H4 (cell line): ENCODE measurements at regions not wholly inside any gene's neighbourhood (a gene's known extent, or its start where the extent isn't known, plus 50 kb on each side); places are given as distances from the start of the nearest gene placed in this dataset.
"Not testable (repeated sequence)": the region's sequence is repeated elsewhere in the genome, so short reads cannot be mapped to it uniquely, and the experiment has no call there.

ENCODE experiments used
- DNase-seq: peaks from one replicate; pipeline ENCODE4 v3.0.0-alpha.2; 2015; ENCODE audit warnings: low spot score

DNA sequence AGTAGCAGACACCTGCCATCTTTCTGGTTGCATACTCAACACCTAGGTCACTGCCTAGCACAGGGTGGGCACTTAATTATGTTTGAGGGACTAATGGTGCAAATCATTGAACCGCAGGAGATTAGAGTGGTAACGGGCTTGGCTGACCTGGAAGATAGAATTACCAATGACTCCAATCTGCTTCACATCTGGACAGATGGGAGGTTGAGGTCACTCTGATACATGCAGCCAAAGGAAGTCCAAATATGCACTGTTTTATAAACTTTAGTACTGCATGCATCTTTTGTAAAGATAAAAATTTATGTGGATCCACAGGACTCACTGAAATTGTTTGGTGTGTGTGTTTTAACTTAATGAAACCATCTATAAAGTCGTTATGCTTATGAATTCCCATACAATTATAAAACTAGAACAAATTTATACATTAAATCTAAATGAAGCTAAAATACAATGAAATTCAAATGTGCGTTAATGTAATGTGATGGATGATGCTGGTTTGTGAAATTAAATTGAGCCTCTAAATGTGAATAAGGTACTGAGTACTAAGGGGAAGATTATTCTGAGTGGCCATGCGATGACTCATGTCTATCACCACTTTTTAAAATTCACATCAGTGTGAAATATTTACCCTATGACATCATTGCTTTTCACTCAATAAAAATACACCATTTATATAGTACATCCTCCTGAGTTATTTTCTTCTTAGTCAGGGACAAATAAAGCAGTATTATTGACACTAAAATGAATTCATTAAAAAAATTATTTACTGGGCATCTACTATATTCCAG, 224.7 kb upstream of the FAM78B start:
- no peak for DNase-seq

DNA sequence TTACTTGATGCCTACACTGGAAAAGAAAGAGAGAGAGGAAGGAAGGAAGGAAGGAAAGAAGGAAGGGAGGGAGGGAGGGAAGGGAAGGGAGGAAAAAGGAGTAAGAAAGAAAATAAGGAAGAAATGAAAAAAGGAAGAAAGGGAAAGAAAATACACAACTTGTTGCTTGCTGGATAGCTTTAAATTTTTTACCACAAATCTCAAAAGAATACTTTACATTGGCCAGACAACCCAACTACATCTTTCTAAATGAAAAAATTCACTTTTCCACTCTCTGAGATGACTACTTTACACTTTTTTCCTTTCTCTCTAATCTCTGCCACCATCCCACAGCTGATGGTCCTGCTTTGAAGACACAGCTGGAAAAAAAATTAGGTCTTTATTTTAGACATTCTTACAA, 228.9 kb upstream of the FAM78B start:
- DNase-seq, result no peak

DNA sequence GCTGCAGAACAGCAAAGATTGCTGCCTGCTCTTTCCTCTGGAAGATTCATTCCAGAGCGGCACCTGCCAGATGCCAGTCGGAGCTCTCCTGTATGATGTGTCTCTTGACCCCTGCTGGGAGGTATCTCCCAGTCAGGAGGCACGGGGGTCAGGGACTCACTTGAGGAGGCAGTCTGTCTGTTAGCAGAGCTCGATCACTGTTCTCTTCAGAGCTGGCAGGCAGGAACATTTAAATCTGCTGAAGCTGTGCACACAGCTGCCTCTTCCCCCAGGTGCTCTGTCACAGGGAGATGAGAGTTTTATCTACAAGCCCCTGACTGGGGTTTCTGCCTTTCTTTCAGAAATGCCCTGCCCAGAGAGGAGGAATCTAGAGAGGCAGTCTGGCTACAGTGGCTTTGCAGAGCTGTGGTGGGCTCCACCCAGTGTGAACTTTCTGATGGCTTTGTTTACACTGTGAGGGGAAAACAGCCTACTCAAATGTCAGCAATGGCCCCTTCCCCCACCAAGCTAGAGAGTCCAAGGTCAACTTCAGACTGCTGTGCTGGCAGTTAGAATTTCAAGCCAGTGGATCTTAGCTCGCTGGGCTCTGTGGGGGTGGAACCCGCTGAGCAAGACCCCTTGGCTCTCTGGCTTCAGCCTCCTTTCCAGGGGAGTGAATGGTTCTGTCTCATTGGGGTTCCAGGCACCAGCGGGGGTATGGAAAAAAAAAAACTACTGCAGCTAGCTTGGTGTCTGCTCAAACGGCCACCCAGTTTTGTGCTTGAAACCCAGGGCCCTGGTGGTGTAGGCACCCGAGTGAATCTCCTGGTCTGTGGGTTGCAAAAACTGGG, 242.7 kb upstream of the FAM78B start:
- DNase-seq, result not testable (repeated sequence)

DNA sequence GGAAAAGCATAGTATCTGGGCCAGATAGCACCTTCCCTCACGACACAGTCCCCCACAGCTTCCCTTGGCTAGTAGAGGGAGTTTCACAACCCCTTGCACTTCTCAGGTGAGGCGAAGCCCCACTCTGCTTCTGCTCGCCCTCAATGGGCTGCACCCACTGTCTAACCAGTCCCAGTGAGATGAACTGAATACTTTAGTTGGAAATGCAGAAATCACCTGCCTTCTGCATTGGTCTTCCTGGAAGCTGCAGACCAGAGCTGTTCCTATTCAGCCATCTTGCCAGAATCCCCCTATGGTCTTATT, 243.2 kb upstream of the FAM78B start:
- no peak for DNase-seq

DNA sequence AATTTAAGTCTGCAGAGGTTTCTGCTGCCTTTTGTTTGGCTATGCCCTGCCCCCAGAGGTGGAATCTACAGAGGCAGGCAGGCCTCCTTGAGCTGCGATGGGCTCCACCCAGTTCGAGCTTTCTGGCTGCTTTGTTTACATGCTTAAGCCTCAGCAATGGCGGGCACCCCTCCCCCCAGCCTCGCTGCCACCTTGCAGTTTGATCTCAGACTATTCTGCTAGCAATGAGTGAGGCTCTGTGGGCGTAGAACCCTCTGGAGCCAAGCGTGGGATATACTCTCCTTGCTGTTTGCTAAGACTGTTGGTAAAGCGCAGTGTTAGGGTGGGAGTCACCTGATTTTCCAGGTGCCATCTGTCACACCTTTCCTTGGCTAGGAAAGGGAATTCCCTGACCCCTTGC, 250.0 kb upstream of the FAM78B start:
- not testable (repeated sequence) for DNase-seq

DNA sequence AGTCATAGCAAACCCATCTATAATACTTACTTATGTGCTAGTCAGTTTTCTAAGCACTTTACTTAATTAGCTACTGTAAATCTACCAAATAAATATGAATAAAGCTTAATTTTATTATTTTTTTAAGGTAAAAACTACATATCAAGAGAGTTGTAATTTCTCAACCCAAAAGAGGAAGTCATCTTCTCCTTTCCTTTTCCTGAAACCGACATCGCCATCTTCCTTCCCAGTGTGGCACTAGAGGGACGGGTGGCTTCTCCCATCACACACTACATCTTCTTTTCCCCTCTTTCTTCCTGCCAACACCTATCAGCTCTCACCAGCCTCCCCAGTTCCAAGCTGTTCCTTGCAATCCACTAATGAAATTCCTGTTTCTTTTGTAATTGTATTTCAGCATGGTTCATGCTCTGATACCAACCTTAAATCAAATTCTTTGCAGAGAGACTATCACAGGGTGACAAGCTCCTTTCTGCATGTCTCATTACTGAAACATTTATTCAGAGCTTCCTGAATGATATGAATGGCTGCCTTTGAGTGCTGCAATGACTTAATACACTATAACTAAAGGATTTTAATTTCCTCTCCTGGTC, 251.6 kb upstream of the FAM78B start:
- no peak for DNase-seq

DNA sequence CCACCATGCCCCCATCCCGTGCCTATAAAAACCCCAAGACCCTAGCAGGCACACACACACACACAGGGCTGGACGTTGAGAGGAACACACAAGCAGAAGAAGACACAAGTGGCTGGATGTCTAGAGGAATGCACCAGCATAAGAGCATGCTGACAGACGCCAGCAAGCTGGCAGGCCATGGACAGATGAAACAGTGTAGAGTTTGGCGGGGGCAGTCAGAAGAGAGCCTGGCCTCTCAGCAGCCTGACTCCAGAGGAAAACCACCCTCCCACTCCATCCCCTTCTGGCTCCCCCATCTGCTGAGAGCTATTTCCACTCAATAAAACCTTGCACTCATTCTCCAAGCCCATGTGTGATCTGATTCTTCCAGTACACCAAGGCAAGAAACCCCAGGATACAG, 255.8 kb upstream of the FAM78B start:
- DNase-seq, result not testable (repeated sequence)

DNA sequence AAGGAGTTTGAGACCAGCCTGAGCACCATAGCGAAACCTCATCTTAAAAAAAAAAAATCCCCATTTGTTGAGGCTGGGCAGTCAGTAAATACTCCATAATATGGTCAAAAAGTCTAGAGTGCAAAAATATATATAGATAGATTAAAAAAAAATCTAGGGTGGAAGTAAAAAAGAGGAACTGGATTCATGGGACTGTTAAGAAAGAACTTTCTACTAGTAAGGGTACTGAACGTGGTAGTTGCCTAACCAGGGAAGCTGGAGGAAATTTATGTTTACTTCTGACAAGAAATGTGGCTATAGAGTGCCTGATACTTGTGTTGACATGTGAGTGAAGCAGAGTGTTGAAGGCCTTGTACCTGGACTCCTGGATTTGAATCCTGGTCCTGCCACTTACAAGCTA, 265.9 kb upstream of the FAM78B start:
- no peak for DNase-seq

DNA sequence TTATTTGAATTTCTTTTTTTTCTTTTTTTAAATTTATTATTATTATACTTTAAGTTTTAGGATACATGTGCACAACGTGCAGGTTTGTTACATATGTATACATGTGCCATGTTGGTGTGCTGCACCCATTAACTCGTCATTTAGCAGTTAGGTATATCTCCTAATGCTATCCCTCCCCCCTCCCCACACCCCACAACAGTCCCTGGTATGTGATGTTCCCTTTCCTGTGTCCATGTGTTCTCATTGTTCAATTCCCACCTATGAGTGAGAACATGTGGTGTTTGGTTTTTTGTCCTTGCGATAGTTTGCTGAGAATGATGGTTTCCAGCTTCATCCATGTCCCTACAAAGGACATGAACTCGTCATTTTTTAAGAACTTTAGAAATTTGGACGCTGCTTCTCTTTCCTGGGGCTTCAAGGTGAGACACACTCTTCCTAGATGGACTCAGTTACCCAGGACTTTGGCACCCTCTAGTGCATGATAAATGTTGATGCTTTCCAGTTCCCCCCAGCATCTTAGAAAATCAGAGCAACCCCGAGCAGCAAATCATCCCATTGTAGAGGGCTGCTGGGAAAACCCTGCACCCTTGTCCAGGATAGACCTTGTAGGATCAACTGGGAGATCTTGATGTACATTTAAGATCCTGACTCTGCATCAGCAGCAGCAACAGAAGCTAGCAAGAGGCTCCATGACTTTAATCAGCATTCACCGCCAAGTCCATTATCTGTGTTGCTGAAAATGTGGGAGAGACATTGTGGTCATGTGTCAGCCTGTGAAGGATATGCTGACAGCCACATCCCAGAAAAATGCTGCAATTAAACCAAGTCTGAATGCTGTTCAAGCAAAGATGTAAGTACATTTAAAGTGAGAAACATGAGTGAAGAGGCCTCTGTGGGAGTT, 266.9 kb upstream of the FAM78B start:
- DNase-seq, result peak; percentile 40

DNA sequence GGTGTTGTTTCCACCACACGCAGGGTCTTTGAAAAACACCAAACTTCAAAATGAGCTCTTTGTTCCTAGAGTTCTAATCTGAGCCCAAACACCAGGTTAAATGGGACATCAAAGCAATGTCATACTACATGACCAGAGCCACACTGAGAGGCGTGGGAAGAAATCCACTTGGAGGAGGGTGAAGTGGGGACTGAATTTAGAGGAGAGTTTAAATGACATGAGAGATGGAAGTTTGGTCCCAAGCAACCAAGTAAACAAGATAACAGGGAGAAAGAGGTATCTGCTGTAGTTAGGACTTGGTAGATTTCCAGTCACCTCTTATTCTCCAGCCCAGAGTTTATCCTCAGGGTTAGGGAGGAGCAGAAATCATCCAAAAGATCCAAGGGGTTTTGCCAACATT, 290.9 kb upstream of the FAM78B start:
- DNase-seq, result no peak

DNA sequence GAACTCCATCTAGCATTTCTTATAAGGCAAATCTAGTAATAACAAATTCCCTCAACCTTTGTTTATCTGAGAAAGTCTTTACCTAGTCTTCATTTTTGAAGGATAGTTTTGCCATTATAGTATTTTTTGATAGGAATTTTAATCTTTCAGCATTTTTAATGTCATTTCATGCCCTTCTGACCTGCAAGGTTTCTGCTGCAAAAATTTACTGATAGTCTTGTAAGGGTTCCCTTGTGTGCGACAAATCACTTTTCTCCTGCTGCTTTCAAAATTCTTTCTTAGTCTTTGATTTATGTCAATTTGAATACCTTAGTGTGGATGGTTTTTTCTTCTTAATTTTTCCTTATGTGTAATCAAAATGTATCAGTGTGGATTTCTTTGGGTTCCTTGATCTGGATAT, 297.5 kb upstream of the FAM78B start:
- no peak for DNase-seq

DNA sequence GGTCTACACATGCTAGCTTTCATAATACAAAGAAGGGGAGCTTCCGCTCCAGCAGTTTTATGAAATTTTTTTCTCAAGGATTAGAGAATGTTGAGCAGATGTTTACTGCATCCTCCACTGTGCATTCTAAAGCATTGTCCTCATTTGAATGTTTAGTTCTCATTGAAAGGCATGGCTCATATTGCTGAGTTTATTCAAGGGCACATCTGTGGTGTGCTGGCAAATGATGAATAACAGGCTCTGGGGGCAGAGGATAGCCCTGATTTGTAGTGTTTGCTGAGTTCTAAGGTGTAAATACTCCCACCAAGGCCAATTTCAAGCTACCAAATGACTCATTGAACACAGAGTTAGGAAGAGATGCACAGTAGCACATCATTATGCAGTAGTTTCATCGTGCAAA, 303.2 kb upstream of the FAM78B start:
- DNase-seq, result no peak

DNA sequence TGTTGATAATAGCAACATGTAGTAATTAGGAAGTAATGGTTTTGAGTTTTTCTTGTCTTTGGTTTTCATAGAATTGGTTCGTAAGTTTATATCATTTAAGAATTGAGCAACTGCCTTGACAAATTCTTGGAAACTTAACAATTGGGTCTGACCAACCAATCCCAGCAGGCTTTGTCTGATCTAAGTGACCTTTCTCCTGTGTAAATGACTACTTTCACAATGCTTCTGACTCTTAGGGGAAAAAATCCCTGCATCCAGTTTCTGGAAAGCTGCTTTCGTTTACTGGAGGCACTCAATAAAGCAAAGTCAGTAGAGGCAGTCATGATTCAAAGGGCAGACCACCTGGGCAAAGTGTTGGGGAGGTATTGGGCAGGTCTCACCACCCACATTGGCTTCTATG, 303.6 kb upstream of the FAM78B start:
- DNase-seq, result no peak

DNA sequence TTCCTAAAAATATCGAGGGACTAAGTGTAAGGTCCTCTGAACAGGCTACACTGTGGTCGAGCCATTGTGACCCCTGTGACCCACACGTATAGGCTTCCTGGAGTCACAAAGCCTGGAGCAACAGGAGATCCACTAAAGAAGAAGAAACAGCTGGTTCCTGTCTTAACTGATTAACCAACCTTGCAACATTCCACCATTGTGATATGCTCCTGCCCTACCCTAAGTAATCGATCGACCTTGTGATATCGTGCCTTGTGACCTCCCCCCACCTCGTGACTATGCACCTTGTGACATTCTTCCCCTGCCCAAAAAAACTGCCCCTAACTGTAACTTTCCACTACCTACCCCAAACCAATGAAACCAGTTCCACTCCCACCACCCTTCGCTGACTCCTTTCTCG, 304.6 kb upstream of the FAM78B start:
- DNase-seq, result no peak

DNA sequence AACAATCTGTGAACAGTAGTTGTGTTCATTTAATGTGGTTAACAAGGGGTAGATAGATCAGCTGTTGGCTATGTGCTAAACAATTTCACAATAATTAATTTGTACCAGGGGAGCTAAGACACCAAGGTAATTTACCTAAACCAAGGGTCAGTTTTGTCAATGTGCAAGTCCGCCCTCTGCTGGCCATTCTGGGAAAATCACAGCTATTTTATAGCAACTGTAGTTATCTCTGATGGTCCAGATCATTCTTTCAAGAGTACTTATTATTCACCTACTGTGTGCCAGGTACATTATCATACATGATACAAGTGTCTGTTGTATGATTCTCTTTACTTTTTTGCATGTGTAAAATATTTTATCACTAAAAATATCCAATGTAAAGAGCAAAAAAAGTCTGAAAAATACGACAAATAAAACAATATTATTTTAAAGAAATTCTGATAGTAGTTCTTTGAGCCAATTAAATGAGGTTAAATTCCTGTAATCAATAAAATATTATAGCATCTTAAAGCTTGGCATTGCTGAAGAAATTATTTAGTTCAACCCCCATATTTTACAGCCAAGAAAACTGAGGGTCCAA, 312.3 kb upstream of the FAM78B start:
- DNase-seq, result peak; percentile 15

DNA sequence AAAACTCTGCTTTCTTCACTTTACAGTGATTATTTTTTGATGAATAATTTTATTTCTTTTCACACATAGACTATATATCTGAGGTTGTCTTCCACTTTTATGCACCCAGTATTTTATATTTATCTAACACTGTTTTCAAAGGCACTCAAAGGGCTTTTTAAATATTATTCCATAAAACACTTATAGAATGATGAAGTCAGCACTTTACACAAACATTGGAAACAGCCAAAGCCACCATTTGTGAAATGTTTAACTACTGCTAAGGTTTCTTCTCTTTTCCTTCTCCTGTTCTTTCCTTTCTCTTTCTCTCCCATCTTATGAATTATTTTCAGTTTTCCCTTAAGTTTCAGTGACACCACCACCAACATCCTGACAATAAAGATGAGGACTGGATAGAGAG, 317.7 kb upstream of the FAM78B start:
- DNase-seq, result no peak

DNA sequence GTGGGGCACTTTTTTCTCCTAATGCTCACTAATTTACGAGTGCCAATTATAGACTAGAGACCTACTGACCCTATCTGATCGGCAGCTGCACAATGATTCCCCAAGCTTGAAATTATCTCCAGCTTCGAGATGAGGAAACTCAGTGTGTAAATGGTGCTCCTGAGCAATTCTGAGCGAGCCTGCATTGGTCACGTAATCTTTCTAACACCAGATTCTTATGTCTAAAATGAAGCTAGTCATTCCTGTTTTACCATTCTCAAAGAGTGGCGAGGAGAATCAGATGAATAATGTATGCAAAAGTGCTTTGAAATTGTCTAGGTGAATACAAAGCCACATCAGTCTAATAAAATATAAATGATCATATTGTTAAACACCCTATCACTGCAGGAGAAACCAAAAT, 318.1 kb upstream of the FAM78B start:
- no peak for DNase-seq

DNA sequence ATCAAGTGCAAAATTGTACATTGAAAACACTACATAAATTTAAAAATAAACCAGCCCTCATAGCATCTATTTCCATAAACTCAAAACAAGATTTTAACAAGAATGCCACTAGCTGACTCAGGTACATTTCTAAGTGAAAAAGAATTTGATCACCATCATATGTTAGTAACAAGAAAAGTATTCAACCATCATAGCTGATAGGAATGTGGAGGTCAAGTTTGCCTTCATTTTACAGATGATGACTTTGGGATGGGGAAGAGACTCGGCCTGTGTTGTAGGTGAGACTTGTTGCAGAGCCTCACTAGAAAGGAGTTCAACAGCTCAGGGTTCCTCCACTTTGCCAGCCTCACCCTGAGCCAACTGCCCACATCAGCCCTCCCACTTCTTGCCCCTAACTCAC, 318.8 kb upstream of the FAM78B start:
- no peak for DNase-seq

DNA sequence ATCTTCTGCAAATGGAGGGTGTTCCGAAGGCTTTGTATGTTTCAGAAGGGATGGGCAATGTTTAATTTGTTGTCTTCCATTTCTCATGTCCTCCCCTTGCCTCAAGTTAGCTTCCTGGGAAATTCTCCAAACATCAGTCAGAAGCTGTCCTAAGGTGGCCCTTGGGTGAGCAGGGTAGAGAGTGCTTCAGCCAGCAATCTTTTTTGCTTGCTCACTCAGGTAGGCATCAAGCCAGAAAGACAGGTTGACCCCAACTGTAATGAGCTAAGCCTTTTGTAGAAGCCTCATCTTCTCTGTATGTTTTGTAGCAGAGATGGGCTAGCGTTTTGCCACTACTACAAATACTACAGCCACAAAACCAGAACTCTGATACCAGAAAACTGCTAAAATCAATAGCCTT, 321.5 kb upstream of the FAM78B start:
- peak; percentile 36 for DNase-seq

DNA sequence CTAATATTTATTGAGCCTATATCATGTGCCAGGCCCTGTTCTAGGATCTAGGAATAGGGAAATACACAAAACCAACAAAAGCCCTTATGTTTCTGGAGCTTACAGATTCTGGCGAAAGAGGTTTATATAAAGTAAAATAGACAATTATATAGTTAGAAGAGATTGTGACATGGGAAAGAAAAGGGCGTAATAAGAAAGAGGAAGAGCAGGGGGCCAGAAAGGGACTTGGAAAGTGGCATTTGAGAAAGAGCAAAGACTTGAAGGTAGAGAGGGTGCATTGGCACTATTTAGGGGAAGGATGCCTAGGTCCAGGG, 322.5 kb upstream of the FAM78B start:
- no peak for DNase-seq

DNA sequence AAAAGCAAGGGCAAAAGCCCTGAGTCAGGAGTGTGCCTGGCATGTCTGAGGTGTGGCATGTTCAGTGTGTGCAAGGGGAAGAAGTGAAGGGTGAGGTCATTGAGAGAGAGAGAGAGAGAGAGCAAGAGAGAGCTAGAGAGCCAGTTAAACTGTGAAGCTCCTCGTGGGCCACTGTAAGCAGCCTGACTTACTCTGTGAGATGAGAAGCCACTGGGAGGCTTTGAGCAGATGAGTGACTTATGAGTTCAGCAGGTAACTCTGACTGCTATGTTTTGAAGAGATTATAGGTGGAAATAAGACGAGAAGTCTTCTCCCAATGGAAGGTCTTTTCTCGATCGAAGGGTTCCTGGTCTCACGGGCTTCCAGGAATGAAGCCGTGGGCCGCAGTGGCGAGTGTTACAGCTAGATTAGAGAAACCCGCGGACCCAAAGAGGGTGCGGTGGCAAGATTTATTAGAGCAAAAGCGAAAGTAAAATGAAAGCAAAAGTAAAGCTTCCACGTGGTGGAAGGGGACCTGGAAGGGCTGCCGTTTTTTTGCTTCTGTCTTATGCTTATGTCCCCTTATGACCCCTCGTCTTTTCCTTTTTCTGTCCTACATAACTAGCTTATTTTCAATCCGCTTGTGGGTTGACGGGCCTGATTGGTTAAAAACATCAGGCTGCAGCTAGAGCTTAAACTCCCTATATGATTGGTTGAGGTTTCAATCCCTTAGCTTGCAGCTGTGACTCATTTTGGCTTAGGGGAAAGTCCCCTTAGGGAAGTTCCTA, 323.1 kb upstream of the FAM78B start:
- DNase-seq, result peak; percentile 91
